HuH-7 (cell line): ENCODE measurements at regions not wholly inside any gene's neighbourhood (a gene's known extent, or its start where the extent isn't known, plus 50 kb on each side); places are given as distances from the start of the nearest gene placed in this dataset.

Experiments
- DNase-seq: peaks from one replicate; pipeline ENCODE4 v3.0.0; 2011; ENCODE audit warnings: low spot score

- DNase-seq: peak; percentile 17
These were observed 1782.4 kb upstream of the WWC1 start for GRCh38 chr5:166509085-166509484.

DNA sequence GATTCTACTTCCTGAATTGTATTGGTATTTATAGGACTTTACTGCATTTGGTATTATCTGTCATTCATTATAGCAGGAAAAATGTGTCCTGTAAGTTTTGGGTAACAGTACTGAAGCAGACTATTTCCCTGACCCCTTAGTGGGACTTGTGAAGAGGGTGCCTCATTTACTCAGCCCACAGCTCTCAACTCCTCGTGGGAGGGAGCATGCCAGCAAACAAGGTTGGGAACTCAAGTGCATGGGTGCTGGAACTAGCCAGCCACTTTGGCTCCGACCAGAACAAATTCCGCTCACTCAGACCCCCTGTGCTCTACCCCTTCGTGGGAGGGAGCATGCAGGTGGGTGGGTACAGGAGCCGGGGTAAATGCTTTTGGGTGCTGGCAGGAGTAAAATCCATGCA is 1773.5 kb upstream of the WWC1 start:
- DNase-seq: peak; percentile 11

GRCh38 chr5:166523206-166523605 is 1768.2 kb upstream of the WWC1 start:
- no peak for DNase-seq

DNA sequence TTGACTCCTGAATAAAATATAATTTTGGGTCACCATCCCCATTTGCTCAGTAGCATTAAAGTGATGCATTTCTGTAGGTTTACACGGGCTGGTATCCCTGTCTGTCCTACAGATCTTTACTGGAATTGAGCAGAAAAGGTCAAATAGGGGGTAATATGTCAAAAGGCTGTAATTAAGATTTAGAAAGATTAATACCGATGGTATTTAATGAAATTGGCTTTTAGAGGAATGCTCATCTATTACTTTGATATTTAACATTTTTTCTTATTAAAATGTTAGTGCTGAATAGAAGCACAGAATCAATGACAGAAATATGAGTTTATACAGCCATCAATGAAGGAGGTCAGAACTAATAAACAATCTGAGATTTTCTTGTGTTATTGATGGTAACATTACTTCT is 1762.2 kb upstream of the WWC1 start:
- no peak for DNase-seq

- DNase-seq: no peak
These were observed 1758.8 kb upstream of the WWC1 start for GRCh38 chr5:166532456-166533220.

- no peak for DNase-seq
These were observed 1755.8 kb upstream of the WWC1 start for GRCh38 chr5:166535641-166536040.

- DNase-seq: no peak
These were observed 1751.3 kb upstream of the WWC1 start for GRCh38 chr5:166540156-166540555.

GRCh38 chr5:166551384-166551783 is 1740.1 kb upstream of the WWC1 start:
- no peak for DNase-seq

GRCh38 chr5:166553778-166554177 is 1737.7 kb upstream of the WWC1 start:
- DNase-seq: no peak

DNA sequence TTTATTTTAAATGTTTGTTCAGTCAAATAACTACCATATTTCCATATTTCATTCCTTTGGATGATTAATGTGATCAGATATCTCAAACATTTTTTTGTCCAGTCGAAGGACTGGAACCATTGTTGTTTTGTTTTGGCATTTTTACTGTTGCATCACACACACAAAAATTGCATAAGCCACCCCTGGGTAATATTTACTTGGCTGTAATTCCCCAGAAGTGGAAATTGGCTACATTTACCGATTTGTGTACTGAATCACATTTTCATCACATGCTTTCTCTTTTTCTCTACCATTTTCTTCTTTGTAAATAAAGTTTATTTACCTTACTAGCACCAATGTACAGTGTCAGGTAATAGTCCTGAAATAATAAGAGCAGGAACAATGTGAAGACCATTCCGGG is 1729.7 kb upstream of the WWC1 start:
- no peak for DNase-seq

- no peak for DNase-seq
These were observed 1729.2 kb upstream of the WWC1 start for GRCh38 chr5:166562246-166562645.

- no peak for DNase-seq
These were observed 1724.7 kb upstream of the WWC1 start for GRCh38 chr5:166566725-166567124.

DNA sequence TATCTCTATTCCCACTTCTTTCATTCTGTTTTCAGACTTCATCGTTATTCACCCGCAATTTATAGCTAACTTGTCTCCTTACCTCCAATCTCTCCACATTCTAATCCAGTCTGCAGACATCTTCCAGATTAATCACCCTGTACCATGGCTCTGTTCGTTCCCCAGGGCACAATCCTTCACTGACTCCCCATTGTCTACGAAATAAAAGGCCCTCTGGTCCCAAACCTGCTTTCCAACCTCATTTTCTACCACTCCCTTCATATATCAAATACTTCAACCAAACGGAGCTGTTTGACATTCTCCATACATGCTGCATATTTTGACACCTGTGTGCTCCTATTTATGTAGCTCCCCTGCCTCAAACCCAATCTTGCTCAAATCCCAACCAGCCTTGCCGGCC is 1720.6 kb upstream of the WWC1 start:
- DNase-seq: no peak

DNA sequence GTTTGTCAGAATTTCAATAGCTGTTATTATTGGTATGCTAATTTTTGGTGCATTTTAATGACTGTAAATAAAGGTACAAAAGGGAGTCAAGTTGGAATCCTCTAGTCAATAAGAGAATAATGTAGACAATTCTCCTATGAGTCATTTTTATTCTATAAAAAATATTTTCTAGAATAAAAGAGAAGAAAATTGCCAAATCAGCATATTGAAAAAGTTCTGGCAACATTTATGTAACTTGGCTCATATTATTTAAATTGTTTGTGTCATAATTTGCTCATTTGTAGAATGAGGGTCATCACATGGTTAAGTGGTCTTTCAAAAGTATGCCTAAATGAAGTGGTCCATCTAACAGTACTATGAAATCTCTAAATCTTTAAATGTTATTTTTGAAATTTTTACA is 1719.8 kb upstream of the WWC1 start:
- no peak for DNase-seq

DNA sequence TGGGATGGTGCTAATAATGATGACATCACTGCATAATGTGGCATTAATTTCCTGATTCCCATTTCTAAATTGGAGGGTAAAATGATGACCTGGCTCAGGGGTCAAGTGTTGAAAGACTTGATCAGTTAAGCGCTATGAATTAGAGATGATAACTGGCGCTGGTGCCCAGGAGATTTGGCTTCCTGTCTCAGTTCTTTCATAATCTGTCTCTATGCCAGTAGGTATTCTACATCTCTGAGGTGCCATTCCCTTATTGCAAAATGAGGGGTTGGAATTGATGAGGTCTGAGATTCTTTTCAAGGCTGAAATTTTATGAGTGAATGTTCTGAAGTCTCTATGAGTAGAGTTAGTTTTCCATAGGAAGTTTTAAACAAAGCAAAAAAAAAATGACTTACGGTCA is 1715.1 kb upstream of the WWC1 start:
- no peak for DNase-seq

DNA sequence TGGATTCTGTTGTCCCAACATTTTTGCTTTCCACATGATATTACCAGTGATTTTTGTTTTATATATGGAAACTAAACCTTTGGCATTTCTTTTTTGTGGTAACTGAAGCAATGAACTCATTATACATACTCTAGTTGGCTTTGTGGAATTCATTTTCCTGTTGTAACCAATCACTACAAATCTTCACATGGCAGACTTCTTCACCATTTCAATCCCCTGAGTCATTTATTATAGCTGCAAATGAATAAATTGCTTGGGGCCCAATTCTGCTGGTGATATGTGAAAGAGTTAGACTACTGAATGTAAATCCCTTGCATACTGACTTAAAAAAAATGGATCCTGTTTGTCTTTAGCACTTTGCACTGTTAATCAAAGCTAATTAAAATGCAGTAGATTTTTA is 1709.6 kb upstream of the WWC1 start:
- no peak for DNase-seq

DNA sequence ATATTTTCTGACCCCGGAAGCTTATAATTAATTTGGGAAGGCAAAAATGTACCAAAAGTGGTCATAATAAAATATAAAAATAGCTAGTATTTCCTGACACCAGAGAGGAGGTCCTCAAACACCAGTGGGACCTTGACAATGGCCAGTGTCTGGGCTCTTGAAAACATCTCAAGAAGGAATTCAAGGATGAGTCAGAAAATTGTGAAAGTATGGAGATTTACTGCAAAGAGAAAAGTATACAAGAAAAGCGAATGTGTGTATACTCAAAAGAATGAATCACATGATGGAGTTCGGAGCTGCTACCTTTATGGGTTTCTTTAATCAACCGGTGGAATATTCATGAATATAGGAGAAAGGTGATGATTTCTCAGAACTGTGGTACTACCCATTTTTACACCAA is 1709.0 kb upstream of the WWC1 start:
- DNase-seq: no peak

- no peak for DNase-seq
These were observed 1696.9 kb upstream of the WWC1 start for GRCh38 chr5:166594567-166594966.

- no peak for DNase-seq
These were observed 1696.0 kb upstream of the WWC1 start for GRCh38 chr5:166595274-166595951.

- no peak for DNase-seq
These were observed 1695.4 kb upstream of the WWC1 start for GRCh38 chr5:166596043-166596442.

DNA sequence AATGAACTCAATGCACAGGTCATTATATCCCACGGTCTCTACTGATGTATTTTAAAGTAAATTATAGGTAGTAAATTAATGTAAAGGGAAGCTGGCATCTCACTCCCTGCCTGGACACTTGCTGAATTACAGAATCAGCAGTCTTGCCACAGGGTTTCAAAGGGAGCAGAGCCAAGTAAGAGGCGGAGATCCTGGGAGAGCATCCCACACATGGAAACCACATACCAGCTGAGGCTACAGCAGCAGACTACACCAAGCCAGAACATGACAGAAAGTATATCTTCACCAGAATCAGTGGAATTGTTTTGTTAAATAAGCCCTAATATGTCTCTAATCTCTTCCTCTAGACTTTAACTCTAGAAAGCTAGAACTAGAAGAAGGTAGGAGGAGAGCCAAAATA is 1689.2 kb upstream of the WWC1 start:
- DNase-seq: no peak

DNA sequence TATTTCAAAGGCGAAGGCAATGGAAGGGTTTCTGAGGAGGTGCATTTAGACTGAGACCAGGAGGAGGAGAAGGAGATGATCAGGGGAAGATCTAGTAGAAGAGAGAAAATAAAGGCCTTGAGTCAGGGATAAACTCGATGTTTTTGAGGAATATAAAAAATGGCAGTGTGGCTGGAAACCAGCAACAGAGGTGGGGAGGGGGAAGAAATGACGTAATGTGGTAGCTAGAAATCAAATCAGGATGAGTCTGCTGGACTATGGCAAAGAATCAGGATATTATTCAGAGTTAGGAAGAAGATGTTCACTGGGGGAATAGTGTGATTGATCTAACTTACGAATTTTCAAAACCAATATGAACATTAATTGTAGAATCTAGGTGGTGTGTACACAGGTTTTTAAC is 1673.9 kb upstream of the WWC1 start:
- no peak for DNase-seq

DNA sequence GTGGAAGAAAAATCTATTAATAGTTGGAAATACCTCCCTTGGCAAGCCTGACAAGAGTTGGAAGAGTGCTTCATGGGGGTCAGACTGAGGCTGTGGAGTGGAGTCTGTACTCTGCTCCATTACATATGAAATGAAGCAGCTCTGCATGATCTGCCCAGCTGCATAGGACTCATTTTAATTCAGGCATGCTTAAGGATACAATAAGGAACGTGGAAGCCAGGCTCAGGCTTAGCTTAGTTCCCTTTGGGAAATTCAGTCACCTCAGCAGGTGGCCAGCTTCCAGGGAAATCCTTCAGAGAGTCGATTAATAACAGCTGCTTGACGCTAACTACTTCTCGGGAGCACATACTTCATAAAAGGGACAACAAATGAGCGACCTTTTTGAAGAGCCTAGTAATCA is 1672.9 kb upstream of the WWC1 start:
- DNase-seq: no peak

- no peak for DNase-seq
These were observed 1666.9 kb upstream of the WWC1 start for GRCh38 chr5:166624573-166624972.
